ENCODE measurements at regions not wholly inside any gene's neighbourhood (a gene's known extent, or its start where the extent isn't known, plus 50 kb on each side); places are given as distances from the start of the nearest gene placed in this dataset.

- no peak for TF ChIP-seq GATA2 (IDR thresholded peaks at IDR 0.05; ENCODE audit: low read depth, low read length)
- TF ChIP-seq GATA3 (IDR thresholded peaks at IDR 0.05; ENCODE audit: low read depth, low read length), result no peak
Observed at GRCh38 chr7:156151078-156151477, 338.8 kb upstream of the SHH start.

Measured in SH-SY5Y (cell line).